ENCODE measurements at regions not wholly inside any gene's neighbourhood (a gene's known extent, or its start where the extent isn't known, plus 50 kb on each side); places are given as distances from the start of the nearest gene placed in this dataset.

GRCh38 chr13:54836273-54836672, 1807.7 kb downstream of the OLFM4 start:
- Histone ChIP-seq H3K27me3 (replicated peaks) (no peaks in the 10 kb centered on the region), H3K9me3 (replicated peaks) (no peaks in the 10 kb centered on the region), H3K4me3 (no peak overlapping the region), H3K36me3 (no peaks in the 10 kb centered on the region), H3K27ac (no peak overlapping the region), H3K4me1 (replicated peaks) (no peaks in the 10 kb centered on the region)
- no peak for DNase-seq (ENCODE audit: low read depth in 1 of 2, low spot score in 2 of 2)

- Histone ChIP-seq H3K36me3 (no peaks in the 10 kb centered on the region), H3K4me1 (replicated peaks) (no peaks in the 10 kb centered on the region), H3K27ac (no peak overlapping the region), H3K9me3 (replicated peaks) (no peaks in the 10 kb centered on the region), H3K4me3 (no peak overlapping the region), H3K27me3 (replicated peaks) (no peaks in the 10 kb centered on the region)
- no peak for DNase-seq (ENCODE audit: low read depth in 1 of 2, low spot score in 2 of 2)
These were observed 1813.1 kb downstream of the OLFM4 start for GRCh38 chr13:54841682-54842081.

DNA sequence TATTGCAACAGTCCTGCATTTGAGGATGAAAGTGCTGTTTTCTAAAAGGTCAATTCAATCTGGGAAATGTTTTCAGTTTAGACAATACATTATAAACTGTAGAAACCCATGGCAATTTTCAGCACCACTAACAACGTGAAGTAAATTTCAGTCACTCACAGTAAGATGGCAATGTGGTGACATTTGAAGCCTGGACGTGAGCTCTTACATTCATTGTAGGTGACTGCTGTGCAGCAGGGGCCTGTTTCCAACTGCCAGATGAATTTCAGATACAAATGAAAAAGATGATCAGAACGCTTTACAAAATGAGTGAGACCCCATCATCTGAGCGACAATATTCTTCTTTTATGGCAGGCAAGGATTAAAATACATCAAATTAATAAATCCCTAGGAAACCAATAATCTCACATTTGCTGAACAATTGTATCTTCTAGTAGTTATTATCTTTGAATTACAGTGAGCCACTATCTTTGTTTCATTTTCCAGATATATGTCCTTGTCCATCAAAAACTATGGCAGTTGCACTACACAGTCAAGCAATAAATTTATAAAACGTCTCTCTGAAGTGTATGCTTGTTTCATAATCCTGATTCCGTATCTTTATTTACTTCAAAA, 1816.8 kb downstream of the OLFM4 start:
- Histone ChIP-seq H3K27ac (no peak overlapping the region), H3K4me3 (no peak overlapping the region), H3K27me3 (replicated peaks) (no peaks in the 10 kb centered on the region), H3K36me3 (no peaks in the 10 kb centered on the region), H3K4me1 (replicated peaks) (no peaks in the 10 kb centered on the region), H3K9me3 (replicated peaks) (no peaks in the 10 kb centered on the region)
- no peak for DNase-seq (ENCODE audit: low read depth in 1 of 2, low spot score in 2 of 2)

DNA sequence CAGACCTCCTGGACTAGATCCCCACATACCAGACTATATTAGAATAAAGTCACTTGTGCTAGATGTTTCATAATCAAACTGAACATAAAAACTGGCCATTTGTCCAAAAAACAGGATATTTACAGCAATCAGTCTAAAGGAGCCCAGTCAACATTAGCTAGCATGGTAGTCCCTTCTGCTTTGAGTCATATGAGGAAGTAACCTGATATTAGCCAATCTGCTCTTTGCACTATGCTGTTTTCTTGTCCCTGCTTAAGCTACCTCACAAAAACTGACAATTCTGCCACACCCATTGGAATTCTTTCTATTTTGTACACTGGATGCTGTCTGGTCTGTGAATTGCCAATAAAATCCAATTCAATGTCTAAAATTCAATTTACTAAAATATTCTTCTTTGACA, 1824.2 kb downstream of the OLFM4 start:
- no peak overlapping the region for H3K27ac ChIP-seq
- no peak overlapping the region for H3K4me3 ChIP-seq
- no peaks in the 10 kb centered on the region for H3K4me1 ChIP-seq (replicated peaks)
- no peaks in the 10 kb centered on the region for H3K27me3 ChIP-seq (replicated peaks)
- no peaks in the 10 kb centered on the region for H3K36me3 ChIP-seq
- DNase-seq (ENCODE audit: low read depth in 1 of 2, low spot score in 2 of 2): no peak
- no peaks in the 10 kb centered on the region for H3K9me3 ChIP-seq (replicated peaks)

DNA sequence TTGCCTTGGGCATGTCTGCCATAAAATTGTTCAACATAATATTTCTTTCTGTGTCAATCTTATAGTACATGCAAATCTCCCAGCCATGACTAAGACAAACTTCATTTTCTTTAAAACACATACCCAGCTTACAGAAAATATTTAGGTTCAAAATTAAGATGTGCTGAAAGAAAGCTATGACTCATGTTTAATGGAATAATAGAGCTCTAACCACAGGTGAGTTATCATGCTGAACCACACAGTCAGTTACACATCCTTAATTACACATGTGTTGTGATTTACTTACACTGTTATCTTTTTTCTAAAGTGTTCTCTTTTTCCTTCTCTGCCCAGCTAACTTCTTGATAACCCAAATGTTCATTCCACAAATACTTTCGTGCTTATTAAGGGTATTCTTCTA, 1831.2 kb downstream of the OLFM4 start:
- Histone ChIP-seq H3K4me3 (no peak overlapping the region), H3K4me1 (replicated peaks) (no peaks in the 10 kb centered on the region), H3K27ac (no peak overlapping the region), H3K27me3 (replicated peaks) (no peaks in the 10 kb centered on the region), H3K9me3 (replicated peaks) (no peaks in the 10 kb centered on the region; the same call in 1 of the 2 replicates), H3K36me3 (no peaks in the 10 kb centered on the region)
- DNase-seq (ENCODE audit: low read depth in 1 of 2, low spot score in 2 of 2): no peak

DNA sequence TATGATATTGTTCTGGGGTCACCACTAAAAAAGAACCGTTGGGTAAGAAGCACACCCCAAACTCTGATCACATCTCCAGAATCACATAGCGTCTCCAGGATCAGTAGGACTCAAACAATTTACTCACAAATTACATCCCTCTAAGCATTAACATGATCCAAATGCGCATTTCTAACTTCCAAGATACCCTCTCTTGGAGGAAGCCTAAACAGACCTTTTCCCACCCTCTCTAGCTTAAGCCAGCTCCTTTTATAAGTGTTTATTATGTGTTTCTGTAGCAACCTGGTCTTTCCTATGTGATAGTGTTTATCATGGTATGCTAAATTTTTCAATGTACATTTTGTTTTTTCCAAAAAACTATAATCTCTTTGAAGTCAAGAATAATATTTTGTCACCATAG, 1846.5 kb downstream of the OLFM4 start:
- Histone ChIP-seq H3K9me3 (replicated peaks) (no peaks in the 10 kb centered on the region), H3K27ac (no peak overlapping the region), H3K27me3 (replicated peaks) (no peaks in the 10 kb centered on the region), H3K4me1 (replicated peaks) (no peaks in the 10 kb centered on the region), H3K4me3 (no peak overlapping the region), H3K36me3 (no peaks in the 10 kb centered on the region)
- DNase-seq (ENCODE audit: low read depth in 1 of 2, low spot score in 2 of 2): no peak

DNA sequence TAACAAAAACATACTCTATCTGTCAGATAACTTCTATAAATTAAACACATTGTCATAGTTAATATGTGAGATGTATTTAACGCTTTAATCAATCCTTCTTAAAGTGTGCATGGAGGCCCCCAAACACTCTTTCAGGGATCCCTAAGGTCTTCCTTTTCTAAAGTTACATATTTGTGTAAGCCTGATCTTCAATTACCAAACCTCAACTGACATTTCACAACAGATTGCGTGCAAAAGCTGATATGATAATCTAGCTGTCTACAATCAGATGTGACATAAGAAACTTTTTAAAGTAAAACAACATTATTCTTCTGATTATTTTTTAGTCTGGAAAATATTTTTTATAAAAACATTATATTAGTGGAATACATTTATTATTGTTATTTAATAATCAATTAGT, 1850.4 kb downstream of the OLFM4 start:
- Histone ChIP-seq H3K4me3 (no peak overlapping the region), H3K9me3 (replicated peaks) (no peaks in the 10 kb centered on the region), H3K27ac (no peak overlapping the region), H3K36me3 (no peaks in the 10 kb centered on the region), H3K27me3 (replicated peaks) (no peaks in the 10 kb centered on the region), H3K4me1 (replicated peaks) (no peaks in the 10 kb centered on the region)
- no peak for DNase-seq (ENCODE audit: low read depth in 1 of 2, low spot score in 2 of 2)

DNA sequence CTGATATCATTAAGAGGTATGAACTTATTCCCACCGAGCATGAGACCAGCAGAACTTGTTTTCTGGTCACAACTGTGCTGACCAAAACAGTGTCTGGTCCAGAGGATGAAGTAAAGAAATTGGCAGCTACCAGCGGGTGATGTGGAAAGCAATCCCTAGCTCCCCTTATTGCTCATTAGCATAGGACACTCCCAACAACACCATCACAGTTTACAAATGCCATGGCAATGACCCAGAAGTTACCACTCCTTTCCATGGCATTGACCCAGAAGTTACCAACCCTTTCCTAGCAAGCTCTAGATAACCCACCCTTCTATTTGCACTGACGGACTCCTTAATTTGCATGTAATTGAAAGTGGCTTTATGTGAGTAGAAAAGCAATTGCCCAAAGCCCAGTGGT, 1856.1 kb downstream of the OLFM4 start:
- Histone ChIP-seq H3K4me1 (replicated peaks) (no peaks in the 10 kb centered on the region), H3K36me3 (no peaks in the 10 kb centered on the region)

GRCh38 chr13:54890976-54891375, 1862.4 kb downstream of the OLFM4 start:
- H3K4me1 ChIP-seq (replicated peaks): no peaks in the 10 kb centered on the region
- H3K9me3 ChIP-seq (replicated peaks): no peaks in the 10 kb centered on the region
- no peaks in the 10 kb centered on the region for H3K27me3 ChIP-seq (replicated peaks)
- no peak overlapping the region for H3K27ac ChIP-seq
- DNase-seq (ENCODE audit: low read depth in 1 of 2, low spot score in 2 of 2): no peak
- H3K36me3 ChIP-seq: no peaks in the 10 kb centered on the region
- H3K4me3 ChIP-seq: no peak overlapping the region

More for the DNA sequence above, 1856.1 kb downstream of the OLFM4 start:
- no peaks in the 10 kb centered on the region for H3K27me3 ChIP-seq (replicated peaks)
- H3K9me3 ChIP-seq (replicated peaks): no peaks in the 10 kb centered on the region
- no peak overlapping the region for H3K4me3 ChIP-seq
- DNase-seq (ENCODE audit: low read depth in 1 of 2, low spot score in 2 of 2): no peak
- no peak overlapping the region for H3K27ac ChIP-seq

GRCh38 chr13:54901316-54901715, 1872.7 kb downstream of the OLFM4 start:
- H3K36me3 ChIP-seq: no peaks in the 10 kb centered on the region
- H3K27me3 ChIP-seq (replicated peaks): no peaks in the 10 kb centered on the region

DNA sequence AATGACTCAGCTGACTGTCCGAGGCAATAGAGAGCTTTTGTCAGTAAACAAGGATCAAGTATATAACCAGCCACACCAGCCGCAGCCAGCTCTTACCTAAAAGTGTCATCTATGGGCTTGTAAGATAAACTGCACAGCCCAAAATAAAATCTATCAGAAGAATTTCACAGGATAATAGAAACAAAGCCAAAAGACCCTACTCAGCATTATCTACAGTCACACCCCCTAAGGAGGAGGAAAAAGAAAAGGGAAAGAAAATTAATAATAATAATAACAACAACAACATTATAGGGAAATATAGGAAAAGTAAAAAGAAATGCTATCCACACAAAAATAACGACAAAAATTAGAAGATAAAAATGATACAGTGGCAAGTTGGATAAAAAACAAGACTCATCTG, 1883.8 kb downstream of the OLFM4 start:
- H3K9me3 ChIP-seq (replicated peaks): no peaks in the 10 kb centered on the region
- no peaks in the 10 kb centered on the region for H3K4me1 ChIP-seq (replicated peaks)
- no peak overlapping the region for H3K27ac ChIP-seq
- DNase-seq (ENCODE audit: low read depth in 1 of 2, low spot score in 2 of 2): no peak
- H3K27me3 ChIP-seq (replicated peaks): no peaks in the 10 kb centered on the region
- H3K4me3 ChIP-seq: no peak overlapping the region
- no peaks in the 10 kb centered on the region for H3K36me3 ChIP-seq

More at GRCh38 chr13:54901316-54901715, 1872.7 kb downstream of the OLFM4 start:
- Histone ChIP-seq H3K9me3 (replicated peaks) (no peaks in the 10 kb centered on the region), H3K4me3 (no peak overlapping the region), H3K27ac (no peak overlapping the region), H3K4me1 (replicated peaks) (no peaks in the 10 kb centered on the region)
- no peak for DNase-seq (ENCODE audit: low read depth in 1 of 2, low spot score in 2 of 2)

- H3K4me1 ChIP-seq (replicated peaks): no peaks in the 10 kb centered on the region
- H3K9me3 ChIP-seq (replicated peaks): no peaks in the 10 kb centered on the region
- no peak overlapping the region for H3K4me3 ChIP-seq
- H3K27me3 ChIP-seq (replicated peaks): no peaks in the 10 kb centered on the region
- H3K27ac ChIP-seq: no peak overlapping the region
- DNase-seq (ENCODE audit: low read depth in 1 of 2, low spot score in 2 of 2): no peak
- H3K36me3 ChIP-seq: no peaks in the 10 kb centered on the region
These were observed 1885.1 kb downstream of the OLFM4 start for GRCh38 chr13:54913668-54914067.

DNA sequence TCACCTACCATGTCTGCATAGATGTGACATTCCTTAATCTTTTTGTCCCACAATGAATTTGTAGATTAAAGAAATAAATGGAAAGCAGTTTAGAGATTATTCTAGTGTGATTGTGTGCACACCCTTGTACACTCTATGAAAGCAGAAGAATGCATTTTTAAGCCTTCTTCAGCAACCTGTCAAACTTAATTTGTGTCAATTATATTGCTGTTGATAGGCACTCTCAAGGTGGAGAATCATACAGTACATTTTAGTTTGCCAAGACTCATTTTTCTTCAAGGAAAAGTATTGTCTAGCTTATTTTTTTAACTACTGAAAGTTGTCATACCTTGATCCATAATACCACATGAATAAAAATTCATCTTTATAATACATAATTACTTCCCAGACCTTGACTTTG, 1898.9 kb downstream of the OLFM4 start:
- no peak for DNase-seq (ENCODE audit: low read depth in 1 of 2, low spot score in 2 of 2)
- H3K36me3 ChIP-seq: no peaks in the 10 kb centered on the region
- H3K4me3 ChIP-seq: no peak overlapping the region
- H3K27ac ChIP-seq: no peak overlapping the region
- no peaks in the 10 kb centered on the region for H3K4me1 ChIP-seq (replicated peaks)
- H3K9me3 ChIP-seq (replicated peaks): no peaks in the 10 kb centered on the region
- H3K27me3 ChIP-seq (replicated peaks): no peaks in the 10 kb centered on the region

DNA sequence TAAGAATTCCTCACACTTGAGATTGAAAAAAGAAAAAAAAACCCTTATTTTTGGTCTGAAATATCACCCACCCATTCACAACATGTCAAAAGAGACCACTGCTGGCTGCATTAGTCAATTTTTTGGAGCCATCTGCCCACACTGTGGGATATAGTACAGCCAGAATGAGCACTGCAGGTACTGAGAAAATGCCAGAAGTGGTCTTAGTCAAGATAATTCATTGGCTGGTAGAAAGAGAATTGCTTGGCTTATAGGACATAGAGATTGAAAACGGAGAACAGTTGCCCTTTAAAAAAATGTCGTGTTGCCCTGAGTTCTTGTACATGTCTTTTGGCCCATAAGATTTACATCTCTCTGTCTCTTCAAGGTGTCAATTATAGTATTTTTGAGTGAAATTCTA, 1899.5 kb downstream of the OLFM4 start:
- Histone ChIP-seq H3K9me3 (replicated peaks) (no peaks in the 10 kb centered on the region), H3K4me3 (no peak overlapping the region), H3K27ac (no peak overlapping the region), H3K36me3 (no peaks in the 10 kb centered on the region), H3K27me3 (replicated peaks) (no peaks in the 10 kb centered on the region), H3K4me1 (replicated peaks) (no peaks in the 10 kb centered on the region)
- no peak for DNase-seq (ENCODE audit: low read depth in 1 of 2, low spot score in 2 of 2)

DNA sequence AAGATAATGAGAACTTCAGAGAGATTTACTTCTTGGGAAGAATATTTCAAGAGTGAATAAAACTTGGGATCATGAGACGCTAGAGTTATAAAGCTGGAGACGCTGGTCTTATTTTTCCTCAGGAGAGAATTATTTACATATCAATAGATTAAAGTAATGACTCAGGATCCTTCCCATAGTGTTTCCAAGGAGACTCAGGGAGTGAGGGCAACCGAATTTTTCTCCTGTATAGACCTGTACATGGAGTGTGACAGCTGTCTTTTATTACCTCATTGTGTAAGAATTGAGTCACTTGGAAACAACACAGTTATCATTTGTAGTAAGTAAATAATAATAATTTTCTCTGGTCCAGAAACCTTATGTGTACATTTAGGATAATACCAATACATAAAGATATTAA, 1905.5 kb downstream of the OLFM4 start:
- Histone ChIP-seq H3K27me3 (replicated peaks) (no peaks in the 10 kb centered on the region), H3K36me3 (no peaks in the 10 kb centered on the region), H3K4me1 (replicated peaks) (no peaks in the 10 kb centered on the region), H3K4me3 (no peak overlapping the region), H3K9me3 (replicated peaks) (no peaks in the 10 kb centered on the region), H3K27ac (no peak overlapping the region)
- DNase-seq (ENCODE audit: low read depth in 1 of 2, low spot score in 2 of 2): no peak
